HCT116 (cell line): ENCODE measurements at regions not wholly inside any gene's neighbourhood (a gene's known extent, or its start where the extent isn't known, plus 50 kb on each side); places are given as distances from the start of the nearest gene placed in this dataset.

Experiments used
- ATAC-seq: fragments of 200-7000 bp; cut with Tn5 transposase; 2 replicates; pipeline ENCODE4 v1.9.1; 2020; ENCODE audit warnings: mild to moderate bottlenecking, moderate library complexity
- BruUV-seq: library from RNA; stranded (reverse); fragments of 400-500 nt; replicated peaks from 2 replicates; lab custom pipeline; 2021; lab: Mats Ljungman, UMichigan
- CTCF ChIA-PET: fragments of 300-600 bp; sonication (Branson Sonifier 250); formaldehyde crosslinking; loops from one replicate; lab custom pipeline; 2021; ENCODE audit warnings: antibody characterized with exemption; lab: Charles Lee
- POLR2A ChIA-PET: fragments of 300-600, 350-600 bp; sonication (Branson Sonifier 250); formaldehyde crosslinking; loops from one replicate; lab custom pipeline; 2021; ENCODE audit warnings: antibody characterized with exemption; lab: Charles Lee
- RAD21 ChIA-PET, 2 experiments: fragments of 300-600 bp; sonication (Branson Sonifier 250); formaldehyde crosslinking; loops; one replicate each; lab custom pipeline; 2023; ENCODE audit warnings: low total read pairs in 2 of 2; ENCODE audit not compliant: uncharacterized antibody in 2 of 2, unreplicated experiment in 2 of 2, low non-redundant PET in 1 of 2; lab: Charles Lee
- DNase-seq: peaks from one replicate; pipeline ENCODE4 v3.0.0-alpha.2; 2010; ENCODE audit warnings: low read depth, low spot score
- H2AFZ ChIP-seq: fragments of 200-600 bp; shearing (Covaris generic), sonication (generic); 2 replicates; pipeline ENCODE4 v1.6.1; 2017; ENCODE audit warnings: low read depth, mixed run types, mixed read lengths, antibody characterized with exemption, low read length; ENCODE audit not compliant: poor library complexity, severe bottlenecking
- H3K27ac ChIP-seq: 2 replicates; pipeline ENCODE4 v1.5.1; 2012; ENCODE audit warnings: low read depth, low read length
- H3K27me3 ChIP-seq: fragments of 200-600 bp; sonication (generic); 2 replicates; pipeline ENCODE4 v1.6.1; 2016; ENCODE audit warnings: mixed run types, low read length, mixed read lengths; ENCODE audit not compliant: insufficient read depth
- H3K36me3 ChIP-seq, 2 experiments: fragments of 200-500 bp in 1 of 2; fragments of 200-600 bp in 1 of 2; sonication (Bioruptor generic) in 1 of 2; sonication (generic) in 1 of 2; 2 replicates each; pipeline versions ENCODE4 v1.5.1 to v1.6.1; 2014 to 2016; ENCODE audit warnings: low read length in 2 of 2, inconsistent platforms in 1 of 2, mixed read lengths in 1 of 2, mixed run types in 1 of 2; ENCODE audit not compliant: insufficient read depth in 2 of 2, control insufficient read depth in 1 of 2
- H3K4me1 ChIP-seq, 2 experiments: fragments of 200-600 bp in 1 of 2; sonication (generic) in 1 of 2; 2 replicates each; pipeline versions ENCODE4 v1.5.1 to v1.6.1; 2012 to 2017; ENCODE audit warnings: low read length in 2 of 2, inconsistent platforms in 1 of 2, mild to moderate bottlenecking in 1 of 2, mixed read lengths in 1 of 2, mixed run types in 1 of 2, moderate library complexity in 1 of 2; ENCODE audit not compliant: insufficient read depth in 2 of 2, control insufficient read depth in 1 of 2
- H3K4me2 ChIP-seq: fragments of 200-600 bp; sonication (generic); 2 replicates; pipeline ENCODE4 v1.6.1; 2017; ENCODE audit warnings: mixed run types, low read length, mixed read lengths
- H3K4me3 ChIP-seq, 2 experiments: fragments of 200-600 bp in 1 of 2; sonication (generic) in 1 of 2; replicated peaks in 1 of 2; 2 replicates each; pipeline ENCODE4 v1.5.1; 2011 to 2016; ENCODE audit warnings: low read length in 2 of 2, control low read depth in 1 of 2, low read depth in 1 of 2, mild to moderate bottlenecking in 1 of 2, mixed read lengths in 1 of 2, mixed run types in 1 of 2
- H3K79me2 ChIP-seq: fragments of 200-600 bp; sonication (generic); 2 replicates; pipeline ENCODE4 v1.6.1; 2017; ENCODE audit warnings: mild to moderate bottlenecking, mixed run types, low read length, moderate library complexity, mixed read lengths; ENCODE audit not compliant: insufficient read depth
- H3K9ac ChIP-seq: fragments of 200-600 bp; sonication (generic); 2 replicates; pipeline ENCODE4 v1.6.1; 2016; ENCODE audit warnings: low read length, mixed read lengths
- H3K9me2 ChIP-seq: fragments of 200-600 bp; sonication (generic), shearing (Covaris generic); 2 replicates; pipeline ENCODE4 v1.6.1; 2017; ENCODE audit warnings: mixed run types, mild to moderate bottlenecking, moderate library complexity; ENCODE audit not compliant: insufficient read depth
- H3K9me3 ChIP-seq, 2 experiments: fragments of 200-500 bp in 1 of 2; fragments of 200-600 bp in 1 of 2; sonication (Bioruptor generic) in 1 of 2; sonication (generic) in 1 of 2; 2 replicates each; pipeline ENCODE4 v1.6.1; 2014 to 2017; ENCODE audit warnings: low read length in 2 of 2, mixed read lengths in 2 of 2, inconsistent platforms in 1 of 2, low read depth in 1 of 2, mild to moderate bottlenecking in 1 of 2, mixed run types in 1 of 2, moderate library complexity in 1 of 2; ENCODE audit not compliant: control insufficient read depth in 1 of 2, insufficient read depth in 1 of 2
- H4K20me1 ChIP-seq: fragments of 200-600 bp; sonication (generic), shearing (Covaris generic); 2 replicates; pipeline ENCODE4 v1.6.1; 2017; ENCODE audit warnings: mixed run types, mild to moderate bottlenecking, moderate library complexity; ENCODE audit not compliant: insufficient read depth
- CBX3 ChIP-seq: IDR thresholded peaks from 2 replicates; pipeline ENCODE4 v1.6.1; 2012; ENCODE audit warnings: low read depth
- CEBPB ChIP-seq: IDR thresholded peaks from 2 replicates; pipeline ENCODE4 v1.6.1; 2012; ENCODE audit warnings: low read depth
- CTCF ChIP-seq, 3 experiments: fragments of 200-600 bp in 1 of 3; sonication (generic) in 1 of 3; IDR thresholded peaks in 2 of 3; conservative IDR thresholded peaks in 1 of 3; 2 replicates each; pipeline ENCODE4 v1.5.1; 2012 to 2017; ENCODE audit warnings: low read depth in 2 of 3, low read length in 2 of 3, antibody characterized with exemption in 1 of 3, borderline replicate concordance in 1 of 3, control low read depth in 1 of 3, mild to moderate bottlenecking in 1 of 3, mixed read lengths in 1 of 3, mixed run types in 1 of 3, moderate library complexity in 1 of 3; ENCODE audit not compliant: insufficient read depth in 1 of 3
- EGR1 ChIP-seq: IDR thresholded peaks from 2 replicates; pipeline ENCODE4 v1.6.1; 2012; ENCODE audit warnings: low read depth
- ELF1 ChIP-seq: IDR thresholded peaks from 2 replicates; pipeline ENCODE4 v1.6.1; 2012; ENCODE audit warnings: low read depth, borderline replicate concordance
- JUND ChIP-seq: IDR thresholded peaks from 2 replicates; pipeline ENCODE4 v1.6.1; 2012
- POLR2A ChIP-seq: IDR thresholded peaks from 2 replicates; pipeline ENCODE4 v1.7.0; 2011; ENCODE audit warnings: borderline replicate concordance; ENCODE audit not compliant: insufficient read depth, insufficient read length; ENCODE audit errors: extremely low read depth
- RAD21 ChIP-seq: IDR thresholded peaks from 2 replicates; pipeline ENCODE4 v1.6.1; 2012; ENCODE audit warnings: low read depth, mild to moderate bottlenecking
- SIN3A ChIP-seq: IDR thresholded peaks from 2 replicates; pipeline ENCODE4 v1.6.1; 2012; ENCODE audit warnings: low read depth
- SP1 ChIP-seq: IDR thresholded peaks from 2 replicates; pipeline ENCODE4 v1.6.1; 2012; ENCODE audit warnings: low read depth
- SRF ChIP-seq: IDR thresholded peaks from 2 replicates; pipeline ENCODE4 v1.6.1; 2012; ENCODE audit warnings: low read depth
- TCF7L2 ChIP-seq: IDR thresholded peaks from 2 replicates; pipeline ENCODE4 v1.7.0; 2011; ENCODE audit warnings: borderline replicate concordance, inconsistent platforms; ENCODE audit not compliant: insufficient read depth, insufficient read length; ENCODE audit errors: extremely low read depth
- YY1 ChIP-seq: IDR thresholded peaks from 2 replicates; pipeline ENCODE4 v1.6.1; 2011; ENCODE audit warnings: low read length, low read depth, moderate library complexity, mild to moderate bottlenecking; ENCODE audit not compliant: insufficient replicate concordance; ENCODE audit errors: extremely low read depth
- ZFX ChIP-seq: fragments of 450-650 bp; IDR thresholded peaks from 2 replicates; pipeline ENCODE4 v1.6.1; 2017
- intact Hi-C: fragments of 100-400 bp; cut with micrococcal nuclease; formaldehyde crosslinking; loops from 2 replicates; pipeline ENCODE4 v1.10.0; 2022
- TF ChIP-seq, protein P1 (sequence below): IDR thresholded peaks from 2 replicates; pipeline ENCODE4 v1.6.1; 2012
- TF ChIP-seq, protein P2 (sequence below): IDR thresholded peaks from 2 replicates; pipeline ENCODE4 v1.6.1; 2012; ENCODE audit warnings: low read depth
- TF ChIP-seq, protein P3 (sequence below): IDR thresholded peaks from 2 replicates; pipeline ENCODE4 v1.6.1; 2011; ENCODE audit warnings: mild to moderate bottlenecking, low read length, moderate library complexity; ENCODE audit not compliant: insufficient replicate concordance; ENCODE audit errors: extremely low read depth

GRCh38 chr14:61864329-61864898, 102.2 kb downstream of the SNAPC1 start:
- CTCF ChIA-PET, result no interaction called here
- no TSS peak for BruUV-seq
- H3K27me3 ChIP-seq, result no peaks in the 10 kb centered on the region
- H3K9me3 ChIP-seq, result no peaks in the 10 kb centered on the region
- no peak overlapping the region for H3K4me2 ChIP-seq
- no peaks in the 10 kb centered on the region for H3K79me2 ChIP-seq
- intact Hi-C loops, result no loop called here
- POLR2A ChIA-PET, result no interaction called here
- H3K4me1 ChIP-seq, result no peaks in the 10 kb centered on the region
- TF ChIP-seq, protein P1, sequence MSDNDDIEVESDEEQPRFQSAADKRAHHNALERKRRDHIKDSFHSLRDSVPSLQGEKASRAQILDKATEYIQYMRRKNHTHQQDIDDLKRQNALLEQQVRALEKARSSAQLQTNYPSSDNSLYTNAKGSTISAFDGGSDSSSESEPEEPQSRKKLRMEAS, result no peak
- TF ChIP-seq POLR2A (no peak), SRF (no peak), CEBPB (no peak), ZFX (no peak), SIN3A (no peak), JUND (no peak), ELF1 (no peak), YY1 (no peak), SP1 (no peak), RAD21 (no peak), TCF7L2 (no peak), EGR1 (no peak), CTCF (IDR thresholded peaks at IDR 0.05 in 2 of 3, conservative IDR thresholded peaks at IDR 0.05 in 1 of 3; ENCODE audit: borderline replicate concordance in 1 of 3, insufficient read depth in 1 of 3, low read depth in 2 of 3, low read length in 2 of 3) (no peak), CBX3 (no peak)
- TF ChIP-seq, protein P2, sequence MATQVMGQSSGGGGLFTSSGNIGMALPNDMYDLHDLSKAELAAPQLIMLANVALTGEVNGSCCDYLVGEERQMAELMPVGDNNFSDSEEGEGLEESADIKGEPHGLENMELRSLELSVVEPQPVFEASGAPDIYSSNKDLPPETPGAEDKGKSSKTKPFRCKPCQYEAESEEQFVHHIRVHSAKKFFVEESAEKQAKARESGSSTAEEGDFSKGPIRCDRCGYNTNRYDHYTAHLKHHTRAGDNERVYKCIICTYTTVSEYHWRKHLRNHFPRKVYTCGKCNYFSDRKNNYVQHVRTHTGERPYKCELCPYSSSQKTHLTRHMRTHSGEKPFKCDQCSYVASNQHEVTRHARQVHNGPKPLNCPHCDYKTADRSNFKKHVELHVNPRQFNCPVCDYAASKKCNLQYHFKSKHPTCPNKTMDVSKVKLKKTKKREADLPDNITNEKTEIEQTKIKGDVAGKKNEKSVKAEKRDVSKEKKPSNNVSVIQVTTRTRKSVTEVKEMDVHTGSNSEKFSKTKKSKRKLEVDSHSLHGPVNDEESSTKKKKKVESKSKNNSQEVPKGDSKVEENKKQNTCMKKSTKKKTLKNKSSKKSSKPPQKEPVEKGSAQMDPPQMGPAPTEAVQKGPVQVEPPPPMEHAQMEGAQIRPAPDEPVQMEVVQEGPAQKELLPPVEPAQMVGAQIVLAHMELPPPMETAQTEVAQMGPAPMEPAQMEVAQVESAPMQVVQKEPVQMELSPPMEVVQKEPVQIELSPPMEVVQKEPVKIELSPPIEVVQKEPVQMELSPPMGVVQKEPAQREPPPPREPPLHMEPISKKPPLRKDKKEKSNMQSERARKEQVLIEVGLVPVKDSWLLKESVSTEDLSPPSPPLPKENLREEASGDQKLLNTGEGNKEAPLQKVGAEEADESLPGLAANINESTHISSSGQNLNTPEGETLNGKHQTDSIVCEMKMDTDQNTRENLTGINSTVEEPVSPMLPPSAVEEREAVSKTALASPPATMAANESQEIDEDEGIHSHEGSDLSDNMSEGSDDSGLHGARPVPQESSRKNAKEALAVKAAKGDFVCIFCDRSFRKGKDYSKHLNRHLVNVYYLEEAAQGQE, result no peak
- TF ChIP-seq, protein P3, sequence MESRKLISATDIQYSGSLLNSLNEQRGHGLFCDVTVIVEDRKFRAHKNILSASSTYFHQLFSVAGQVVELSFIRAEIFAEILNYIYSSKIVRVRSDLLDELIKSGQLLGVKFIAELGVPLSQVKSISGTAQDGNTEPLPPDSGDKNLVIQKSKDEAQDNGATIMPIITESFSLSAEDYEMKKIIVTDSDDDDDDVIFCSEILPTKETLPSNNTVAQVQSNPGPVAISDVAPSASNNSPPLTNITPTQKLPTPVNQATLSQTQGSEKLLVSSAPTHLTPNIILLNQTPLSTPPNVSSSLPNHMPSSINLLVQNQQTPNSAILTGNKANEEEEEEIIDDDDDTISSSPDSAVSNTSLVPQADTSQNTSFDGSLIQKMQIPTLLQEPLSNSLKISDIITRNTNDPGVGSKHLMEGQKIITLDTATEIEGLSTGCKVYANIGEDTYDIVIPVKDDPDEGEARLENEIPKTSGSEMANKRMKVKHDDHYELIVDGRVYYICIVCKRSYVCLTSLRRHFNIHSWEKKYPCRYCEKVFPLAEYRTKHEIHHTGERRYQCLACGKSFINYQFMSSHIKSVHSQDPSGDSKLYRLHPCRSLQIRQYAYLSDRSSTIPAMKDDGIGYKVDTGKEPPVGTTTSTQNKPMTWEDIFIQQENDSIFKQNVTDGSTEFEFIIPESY, result no peak
- DNase-seq (no peak), ATAC-seq (no peak)
- no peaks in the 10 kb centered on the region for H3K9me2 ChIP-seq
- H3K36me3 ChIP-seq, result no peaks in the 10 kb centered on the region
- RAD21 ChIA-PET, result no interaction called here
- no peak overlapping the region for H2AFZ ChIP-seq
- no peak overlapping the region for H3K27ac ChIP-seq
- no peak overlapping the region for H3K4me3 ChIP-seq
- no peaks in the 10 kb centered on the region for H4K20me1 ChIP-seq
- H3K9ac ChIP-seq, result no peak overlapping the region
